Fibroblast of pulmonary artery (primary cell): ENCODE measurements at regions not wholly inside any gene's neighbourhood (a gene's known extent, or its start where the extent isn't known, plus 50 kb on each side); places are given as distances from the start of the nearest gene placed in this dataset.
A peak's percentile ranks its signal among the peaks of the same experiment; 100 is the strongest.

ENCODE experiments used
- DNase-seq: peaks from one replicate; pipeline ENCODE4 v3.0.0-alpha.2; 2010; ENCODE audit warnings: low read depth
- H3K4me3 ChIP-seq: replicated peaks from 2 replicates; pipeline ENCODE4 v1.5.1; 2011; ENCODE audit warnings: low read depth, mild to moderate bottlenecking, control low read depth, low read length, moderate library complexity
- TF ChIP-seq, protein P1 (sequence below): IDR thresholded peaks from 2 replicates; pipeline ENCODE4 v1.5.1; 2011; ENCODE audit warnings: mild to moderate bottlenecking, control low read depth, low read length, inconsistent platforms; ENCODE audit errors: missing control alignments

DNA sequence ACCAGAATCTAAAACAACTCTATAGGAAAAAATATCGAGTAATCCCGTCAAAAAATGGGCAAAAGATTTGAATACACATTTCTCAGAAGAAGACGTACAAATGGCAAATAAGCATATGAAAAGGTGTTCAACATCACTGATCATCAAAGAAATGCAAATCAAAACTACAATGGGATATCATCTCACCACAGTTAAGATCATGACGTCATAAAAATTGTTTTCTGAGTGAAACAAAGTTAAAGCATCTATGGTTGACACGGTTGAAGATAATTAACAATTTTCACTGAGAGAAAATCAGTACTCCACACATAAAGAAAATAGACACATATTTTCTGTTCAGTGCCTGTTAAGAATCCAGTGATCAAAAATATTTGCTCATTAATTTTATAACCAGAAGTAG, 1010.8 kb upstream of the ADGRL3 start:
- DNase-seq = no peak
- TF ChIP-seq, protein P1, sequence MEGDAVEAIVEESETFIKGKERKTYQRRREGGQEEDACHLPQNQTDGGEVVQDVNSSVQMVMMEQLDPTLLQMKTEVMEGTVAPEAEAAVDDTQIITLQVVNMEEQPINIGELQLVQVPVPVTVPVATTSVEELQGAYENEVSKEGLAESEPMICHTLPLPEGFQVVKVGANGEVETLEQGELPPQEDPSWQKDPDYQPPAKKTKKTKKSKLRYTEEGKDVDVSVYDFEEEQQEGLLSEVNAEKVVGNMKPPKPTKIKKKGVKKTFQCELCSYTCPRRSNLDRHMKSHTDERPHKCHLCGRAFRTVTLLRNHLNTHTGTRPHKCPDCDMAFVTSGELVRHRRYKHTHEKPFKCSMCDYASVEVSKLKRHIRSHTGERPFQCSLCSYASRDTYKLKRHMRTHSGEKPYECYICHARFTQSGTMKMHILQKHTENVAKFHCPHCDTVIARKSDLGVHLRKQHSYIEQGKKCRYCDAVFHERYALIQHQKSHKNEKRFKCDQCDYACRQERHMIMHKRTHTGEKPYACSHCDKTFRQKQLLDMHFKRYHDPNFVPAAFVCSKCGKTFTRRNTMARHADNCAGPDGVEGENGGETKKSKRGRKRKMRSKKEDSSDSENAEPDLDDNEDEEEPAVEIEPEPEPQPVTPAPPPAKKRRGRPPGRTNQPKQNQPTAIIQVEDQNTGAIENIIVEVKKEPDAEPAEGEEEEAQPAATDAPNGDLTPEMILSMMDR = no peak
- no peak overlapping the region for H3K4me3 ChIP-seq

GRCh38 chr4:60194214-60194613, 1005.9 kb upstream of the ADGRL3 start:
- TF ChIP-seq, protein P1 = no peak
- no peak for DNase-seq
- no peak overlapping the region for H3K4me3 ChIP-seq

DNA sequence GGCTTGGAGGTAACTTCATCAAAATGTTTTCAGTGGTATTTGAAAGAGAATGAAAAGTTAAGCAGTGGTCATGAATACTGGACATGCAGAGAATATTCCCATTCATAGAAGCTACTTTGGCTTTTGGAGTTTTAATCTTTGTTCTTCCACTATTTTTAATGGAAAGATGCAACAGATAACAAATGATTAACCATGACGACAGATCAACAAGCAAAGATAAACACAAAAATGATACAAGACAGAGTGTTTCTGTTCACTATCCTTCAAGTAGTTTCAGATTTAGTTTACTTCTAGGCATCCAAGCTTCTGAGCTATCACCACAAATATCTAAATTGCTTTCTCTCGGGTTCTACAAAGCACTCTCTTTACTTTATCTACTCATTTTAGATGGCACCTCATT, 1004.9 kb upstream of the ADGRL3 start:
- no peak overlapping the region for H3K4me3 ChIP-seq
- no peak for DNase-seq
- TF ChIP-seq, protein P1 = no peak

DNA sequence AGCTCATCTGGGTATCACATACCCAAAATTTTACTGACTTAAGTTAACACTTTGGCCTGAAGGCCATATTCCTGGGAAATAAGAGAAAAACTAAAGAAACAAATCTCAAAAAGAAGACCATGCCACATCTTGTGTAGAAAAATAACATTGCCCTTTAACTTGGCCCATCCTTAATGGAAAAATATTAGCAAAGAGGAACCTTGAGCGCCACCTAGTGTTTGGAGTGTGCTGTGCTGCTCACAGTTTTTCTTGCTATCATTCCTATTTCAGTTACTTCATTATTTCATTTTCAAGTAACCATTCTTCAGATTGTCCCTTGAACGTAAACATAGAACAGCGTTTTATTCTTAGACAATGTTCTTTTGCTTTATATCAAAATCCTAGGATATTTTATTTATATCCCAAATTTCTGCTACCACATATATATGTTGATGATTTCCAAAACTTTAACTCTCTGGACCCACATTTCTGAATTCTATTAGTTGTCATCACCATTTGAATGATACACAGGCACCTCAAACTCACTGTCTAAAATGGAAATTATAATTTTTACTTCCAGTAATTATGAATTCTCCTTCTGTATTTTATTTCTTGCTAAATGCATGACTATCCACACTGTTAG, 999.0 kb upstream of the ADGRL3 start:
- DNase-seq = peak; percentile 71
- TF ChIP-seq, protein P1 = peak; percentile 94
- no peak overlapping the region for H3K4me3 ChIP-seq

DNA sequence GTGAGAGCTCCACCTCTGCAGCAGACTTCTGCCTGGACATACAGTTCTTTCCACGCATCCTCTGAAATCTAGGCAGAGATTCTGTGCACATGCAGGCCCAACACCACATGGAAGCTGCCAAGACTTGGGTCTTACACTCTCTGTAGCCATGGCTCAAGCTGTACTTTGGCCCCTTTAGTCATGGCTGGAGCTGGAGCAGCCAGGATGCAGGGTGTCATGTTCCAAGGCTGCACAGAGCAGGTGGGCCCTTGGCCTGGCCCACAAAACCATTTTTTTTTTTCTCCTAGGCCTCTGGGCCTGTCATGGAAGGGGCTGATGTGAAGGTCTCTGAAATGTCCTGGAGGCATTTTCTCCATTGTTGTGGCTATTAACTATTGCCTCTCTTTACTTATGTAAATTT, 990.5 kb upstream of the ADGRL3 start:
- DNase-seq = no peak
- H3K4me3 ChIP-seq = no peak overlapping the region
- TF ChIP-seq, protein P1 = no peak

GRCh38 chr4:60215906-60216305, 984.2 kb upstream of the ADGRL3 start:
- TF ChIP-seq, protein P1 = no peak
- no peak overlapping the region for H3K4me3 ChIP-seq
- no peak for DNase-seq

DNA sequence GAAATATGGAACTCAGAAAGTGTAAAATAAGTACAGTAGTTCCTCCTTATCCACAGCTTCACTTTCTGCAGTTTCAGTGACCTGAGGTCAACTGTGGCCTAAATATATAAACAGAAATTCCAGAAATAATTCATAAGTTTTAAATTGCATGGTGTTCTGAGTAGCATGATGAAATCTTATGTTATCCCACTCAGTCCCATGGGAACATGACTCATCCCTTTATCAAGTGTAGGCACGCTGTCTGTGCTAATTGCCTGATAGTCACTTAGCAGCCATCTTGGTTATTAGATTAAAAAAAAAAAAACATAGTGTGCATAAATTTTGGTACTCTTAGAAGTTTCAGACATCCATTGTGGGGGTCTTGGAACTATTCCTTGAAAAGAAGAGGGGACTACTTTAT, 983.4 kb upstream of the ADGRL3 start:
- no peak overlapping the region for H3K4me3 ChIP-seq
- DNase-seq = peak; percentile 50
- TF ChIP-seq, protein P1 = no peak
